Caco-2 (cell line): ENCODE measurements at regions not wholly inside any gene's neighbourhood (a gene's known extent, or its start where the extent isn't known, plus 50 kb on each side); places are given as distances from the start of the nearest gene placed in this dataset.

Source experiments
- BruUV-seq: library from RNA; stranded (reverse); fragments of 400-500 nt; replicated peaks from 2 replicates; lab custom pipeline; 2021; lab: Mats Ljungman, UMichigan
- CTCF ChIA-PET: fragments of 300-600 bp; sonication (Branson Sonifier 250); formaldehyde crosslinking; loops from one replicate; lab custom pipeline; 2022; ENCODE audit warnings: antibody characterized with exemption; lab: Charles Lee
- POLR2A ChIA-PET: fragments of 300-600 bp; sonication (Branson Sonifier 250); formaldehyde crosslinking; loops from one replicate; lab custom pipeline; 2022; ENCODE audit warnings: antibody characterized with exemption; lab: Charles Lee
- DNase-seq, 2 experiments: peaks; one replicate each; pipeline versions ENCODE4 v3.0.0 to v3.0.0-alpha.2; 2020 to 2022
- H3K27me3 ChIP-seq: replicated peaks from 2 replicates; pipeline ENCODE4 v1.6.0; 2011; ENCODE audit warnings: low read length; ENCODE audit not compliant: control insufficient read depth, insufficient read depth
- H3K36me3 ChIP-seq: 2 replicates; pipeline ENCODE4 v1.5.1; 2011; ENCODE audit warnings: low read length; ENCODE audit not compliant: control insufficient read depth, insufficient read depth
- H3K4me1 ChIP-seq: fragments of 250-450 bp; sonication (Bioruptor Pico); 2 replicates; pipeline ENCODE4 v1.5.1; 2020; ENCODE audit warnings: mild to moderate bottlenecking
- H3K4me3 ChIP-seq: 2 replicates; pipeline ENCODE4 v1.5.1; 2011; ENCODE audit warnings: low read depth, mild to moderate bottlenecking, control low read depth, low read length
- H3K9me3 ChIP-seq: fragments of 250-450 bp; sonication (Bioruptor Pico); 2 replicates; pipeline ENCODE4 v1.5.1; 2020; ENCODE audit warnings: mild to moderate bottlenecking, moderate library complexity
- H3K27ac Mint-ChIP-seq: one replicate; pipeline ENCODE4 v1.8.0; 2022; ENCODE audit warnings: mixed read lengths; ENCODE audit not compliant: unreplicated experiment
- H3K27me3 Mint-ChIP-seq: one replicate; pipeline ENCODE4 v1.8.0; 2022; ENCODE audit warnings: mixed read lengths; ENCODE audit not compliant: insufficient read depth, unreplicated experiment
- H3K36me3 Mint-ChIP-seq: one replicate; pipeline ENCODE4 v1.8.0; 2022; ENCODE audit warnings: mild to moderate bottlenecking, mixed read lengths; ENCODE audit not compliant: insufficient read depth, unreplicated experiment
- H3K4me1 Mint-ChIP-seq: one replicate; pipeline ENCODE4 v1.8.0; 2022; ENCODE audit warnings: low read depth, mixed read lengths; ENCODE audit not compliant: unreplicated experiment
- H3K4me3 Mint-ChIP-seq: one replicate; pipeline ENCODE4 v1.8.0; 2022; ENCODE audit warnings: mild to moderate bottlenecking, moderate library complexity, mixed read lengths; ENCODE audit not compliant: unreplicated experiment
- H3K9me3 Mint-ChIP-seq: one replicate; pipeline ENCODE4 v1.8.0; 2022; ENCODE audit warnings: mixed read lengths; ENCODE audit not compliant: unreplicated experiment
- intact Hi-C: fragments of 100-400 bp; cut with micrococcal nuclease; formaldehyde crosslinking; loops from one replicate; pipeline ENCODE4 v1.10.0; 2022; ENCODE audit not compliant: unreplicated experiment
- TF ChIP-seq, protein P1 (sequence below), 2 experiments: fragments of 200-600 bp in 1 of 2; IDR thresholded peaks; 1 replicate in 1 of 2; 2 replicates in 1 of 2; pipeline versions ENCODE4 v1.5.1 to v1.8.0; 2011 to 2022; ENCODE audit warnings: antibody characterized with exemption in 1 of 2, control low read depth in 1 of 2, inconsistent platforms in 1 of 2, low read depth in 1 of 2, low read length in 1 of 2, mild to moderate bottlenecking in 1 of 2, moderate library complexity in 1 of 2; ENCODE audit not compliant: insufficient read depth in 1 of 2, severe bottlenecking in 1 of 2, unreplicated experiment in 1 of 2

DNA sequence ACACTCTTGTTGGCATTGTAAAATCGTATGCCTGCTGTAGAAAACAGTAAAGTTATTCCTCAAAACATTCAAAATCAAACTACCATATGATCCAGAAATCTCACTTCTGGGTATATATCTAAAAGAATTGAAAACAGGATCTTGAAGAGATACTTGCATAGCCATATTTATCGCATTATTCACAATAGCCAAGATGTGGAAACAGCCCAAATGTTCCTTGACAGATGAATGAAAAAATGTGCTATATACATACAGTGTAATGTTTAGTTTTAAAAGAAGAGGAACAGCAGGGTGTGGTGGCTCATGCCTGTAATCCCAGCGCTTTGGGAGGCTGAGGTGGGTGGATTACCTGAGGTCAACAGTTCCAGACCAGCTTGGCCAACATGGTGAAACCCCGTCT, 234.1 kb upstream of the DAB2 start:
- Histone ChIP-seq H3K9me3 (no peaks in the 10 kb centered on the region), H3K4me1 (no peaks in the 10 kb centered on the region), H3K27me3 (no peaks in the 10 kb centered on the region), H3K36me3 (no peaks in the 10 kb centered on the region), H3K4me3 (no peak overlapping the region)
- ChIA-PET CTCF (no interaction called here), POLR2A (no interaction called here)
- no peak overlapping the region for H3K27ac Mint-ChIP-seq
- H3K36me3 Mint-ChIP-seq: no peaks in the 10 kb centered on the region
- no peak for DNase-seq
- no peak overlapping the region for H3K4me3 Mint-ChIP-seq
- intact Hi-C loops: no loop called here
- H3K9me3 Mint-ChIP-seq: no peaks in the 10 kb centered on the region
- BruUV-seq: no TSS peak
- TF ChIP-seq, protein P1, sequence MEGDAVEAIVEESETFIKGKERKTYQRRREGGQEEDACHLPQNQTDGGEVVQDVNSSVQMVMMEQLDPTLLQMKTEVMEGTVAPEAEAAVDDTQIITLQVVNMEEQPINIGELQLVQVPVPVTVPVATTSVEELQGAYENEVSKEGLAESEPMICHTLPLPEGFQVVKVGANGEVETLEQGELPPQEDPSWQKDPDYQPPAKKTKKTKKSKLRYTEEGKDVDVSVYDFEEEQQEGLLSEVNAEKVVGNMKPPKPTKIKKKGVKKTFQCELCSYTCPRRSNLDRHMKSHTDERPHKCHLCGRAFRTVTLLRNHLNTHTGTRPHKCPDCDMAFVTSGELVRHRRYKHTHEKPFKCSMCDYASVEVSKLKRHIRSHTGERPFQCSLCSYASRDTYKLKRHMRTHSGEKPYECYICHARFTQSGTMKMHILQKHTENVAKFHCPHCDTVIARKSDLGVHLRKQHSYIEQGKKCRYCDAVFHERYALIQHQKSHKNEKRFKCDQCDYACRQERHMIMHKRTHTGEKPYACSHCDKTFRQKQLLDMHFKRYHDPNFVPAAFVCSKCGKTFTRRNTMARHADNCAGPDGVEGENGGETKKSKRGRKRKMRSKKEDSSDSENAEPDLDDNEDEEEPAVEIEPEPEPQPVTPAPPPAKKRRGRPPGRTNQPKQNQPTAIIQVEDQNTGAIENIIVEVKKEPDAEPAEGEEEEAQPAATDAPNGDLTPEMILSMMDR (IDR thresholded peaks at IDR 0.05; ENCODE audit: insufficient read depth in 1 of 2, low read depth in 1 of 2, low read length in 1 of 2, severe bottlenecking in 1 of 2, unreplicated experiment in 1 of 2): no peak
- no peaks in the 10 kb centered on the region for H3K4me1 Mint-ChIP-seq
- H3K27me3 Mint-ChIP-seq: peaks cover 4% of the 10 kb centered on the region

GRCh38 chr5:39657943-39658342, 233.2 kb upstream of the DAB2 start:
- no peak overlapping the region for H3K27ac Mint-ChIP-seq

GRCh38 chr5:39656600-39656999, 231.8 kb upstream of the DAB2 start:
- Histone ChIP-seq H3K27me3 (no peaks in the 10 kb centered on the region), H3K36me3 (no peaks in the 10 kb centered on the region), H3K9me3 (no peaks in the 10 kb centered on the region), H3K4me1 (no peaks in the 10 kb centered on the region), H3K4me3 (no peak overlapping the region)
- no peak overlapping the region for H3K27ac Mint-ChIP-seq
- no peak for DNase-seq
- no peaks in the 10 kb centered on the region for H3K36me3 Mint-ChIP-seq
- CTCF ChIA-PET: no interaction called here
- intact Hi-C loops: no loop called here
- no peaks in the 10 kb centered on the region for H3K9me3 Mint-ChIP-seq
- H3K4me1 Mint-ChIP-seq: no peaks in the 10 kb centered on the region
- POLR2A ChIA-PET: no interaction called here
- no TSS peak for BruUV-seq
- H3K27me3 Mint-ChIP-seq: peaks cover 4% of the 10 kb centered on the region
- no peak overlapping the region for H3K4me3 Mint-ChIP-seq
- TF ChIP-seq, protein P1 (IDR thresholded peaks at IDR 0.05; ENCODE audit: insufficient read depth in 1 of 2, low read depth in 1 of 2, low read length in 1 of 2, severe bottlenecking in 1 of 2, unreplicated experiment in 1 of 2): no peak

More at GRCh38 chr5:39657943-39658342, 233.2 kb upstream of the DAB2 start:
- Histone ChIP-seq H3K27me3 (no peaks in the 10 kb centered on the region), H3K36me3 (no peaks in the 10 kb centered on the region), H3K9me3 (no peaks in the 10 kb centered on the region), H3K4me3 (no peak overlapping the region), H3K4me1 (no peaks in the 10 kb centered on the region)
- H3K4me1 Mint-ChIP-seq: no peaks in the 10 kb centered on the region
- H3K9me3 Mint-ChIP-seq: no peaks in the 10 kb centered on the region
- ChIA-PET CTCF (no interaction called here), POLR2A (no interaction called here)
- H3K36me3 Mint-ChIP-seq: no peaks in the 10 kb centered on the region
- no peak overlapping the region for H3K4me3 Mint-ChIP-seq
- no peak for DNase-seq
- TF ChIP-seq, protein P1 (IDR thresholded peaks at IDR 0.05; ENCODE audit: insufficient read depth in 1 of 2, low read depth in 1 of 2, low read length in 1 of 2, severe bottlenecking in 1 of 2, unreplicated experiment in 1 of 2): no peak
- no TSS peak for BruUV-seq
- intact Hi-C loops: no loop called here
- H3K27me3 Mint-ChIP-seq: peaks cover 4% of the 10 kb centered on the region
